GM23338 (cell line): ENCODE measurements at regions not wholly inside any gene's neighbourhood (a gene's known extent, or its start where the extent isn't known, plus 50 kb on each side); places are given as distances from the start of the nearest gene placed in this dataset.

ENCODE experiments used
- ATAC-seq: fragments of 200-7000 bp; cut with Tn5 transposase; 3 replicates; pipeline ENCODE4 v1.9.1; 2020
- DNase-seq: peaks from one replicate; pipeline ENCODE4 v3.0.0-alpha.2; 2015; ENCODE audit warnings: low spot score
- H2AFZ ChIP-seq: fragments of 200-600 bp; sonication (generic); 2 replicates; pipeline ENCODE4 v1.8.0; 2016; ENCODE audit warnings: antibody characterized with exemption, mild to moderate bottlenecking, moderate library complexity
- H3F3A ChIP-seq: fragments of 200-600 bp; sonication (generic); replicated peaks from 2 replicates; pipeline ENCODE4 v1.8.0; 2017; ENCODE audit warnings: antibody characterized with exemption, mixed run types, low read depth
- H3K27ac ChIP-seq: fragments of 200-600 bp; sonication (generic); 2 replicates; pipeline ENCODE4 v1.6.1; 2016; ENCODE audit warnings: low read depth
- H3K27me3 ChIP-seq: fragments of 200-600 bp; sonication (generic); 2 replicates; pipeline ENCODE4 v1.8.0; 2016; ENCODE audit warnings: mild to moderate bottlenecking, mixed run types, moderate library complexity; ENCODE audit not compliant: insufficient read depth
- H3K36me3 ChIP-seq: fragments of 200-600 bp; sonication (generic); 2 replicates; pipeline ENCODE4 v1.8.0; 2016; ENCODE audit warnings: mild to moderate bottlenecking; ENCODE audit not compliant: insufficient read depth
- H3K4me1 ChIP-seq: fragments of 200-600 bp; sonication (generic); 2 replicates; pipeline ENCODE4 v1.8.0; 2016; ENCODE audit warnings: mild to moderate bottlenecking, moderate library complexity; ENCODE audit not compliant: insufficient read depth
- H3K4me2 ChIP-seq: fragments of 200-600 bp; sonication (generic); 2 replicates; pipeline ENCODE4 v1.7.1; 2017; ENCODE audit warnings: mixed run types
- H3K4me3 ChIP-seq: fragments of 200-600 bp; sonication (generic); 2 replicates; pipeline ENCODE4 v1.6.1; 2016; ENCODE audit warnings: mixed run types
- H3K79me2 ChIP-seq: fragments of 200-600 bp; sonication (generic); replicated peaks from 2 replicates; pipeline ENCODE4 v1.8.0; 2017; ENCODE audit warnings: mild to moderate bottlenecking; ENCODE audit not compliant: insufficient read depth
- H3K9me2 ChIP-seq: fragments of 200-600 bp; sonication (generic); 2 replicates; pipeline ENCODE4 v1.8.0; 2017; ENCODE audit not compliant: insufficient read depth
- H4K20me1 ChIP-seq: fragments of 200-600 bp; sonication (generic); replicated peaks from 2 replicates; pipeline ENCODE4 v1.8.0; 2017; ENCODE audit warnings: mild to moderate bottlenecking; ENCODE audit not compliant: insufficient read depth
- H3K27ac Mint-ChIP-seq: 2 replicates; pipeline ENCODE4 v1.8.0; 2020; ENCODE audit warnings: inconsistent platforms, mild to moderate bottlenecking, moderate library complexity, mixed read lengths
- H3K27me3 Mint-ChIP-seq: 3 replicates; pipeline ENCODE4 v1.8.0; 2022; ENCODE audit warnings: low read depth, mild to moderate bottlenecking, moderate library complexity, mixed read lengths, inconsistent platforms; ENCODE audit not compliant: insufficient read depth, poor library complexity
- H3K36me3 Mint-ChIP-seq: 3 replicates; pipeline ENCODE4 v1.8.0; 2021; ENCODE audit warnings: low read depth, mild to moderate bottlenecking, inconsistent platforms, moderate library complexity, mixed read lengths
- H3K4me1 Mint-ChIP-seq: 3 replicates; pipeline ENCODE4 v1.8.0; 2020; ENCODE audit warnings: mild to moderate bottlenecking, inconsistent platforms, mixed read lengths
- H3K4me3 Mint-ChIP-seq: 3 replicates; pipeline ENCODE4 v1.8.0; 2021; ENCODE audit warnings: moderate library complexity, mild to moderate bottlenecking, inconsistent platforms, mixed read lengths
- H3K9me3 Mint-ChIP-seq: 3 replicates; pipeline ENCODE4 v1.8.0; 2020; ENCODE audit warnings: moderate library complexity, mild to moderate bottlenecking, inconsistent platforms, mixed read lengths
- CREB1 ChIP-seq: fragments of 250-450 bp; sonication (Bioruptor Pico); IDR thresholded peaks from 2 replicates; pipeline ENCODE4 v1.5.0; 2020; ENCODE audit warnings: low read depth, mild to moderate bottlenecking, moderate library complexity
- CTCF ChIP-seq, 2 experiments: fragments of 200-600 bp in 1 of 2; sonication (generic) in 1 of 2; conservative IDR thresholded peaks; 2 replicates each; pipeline versions ENCODE4 v1.5.1 to v1.6.1; 2016 to 2017; ENCODE audit warnings: antibody characterized with exemption in 2 of 2, low read depth in 2 of 2, mild to moderate bottlenecking in 2 of 2, moderate library complexity in 1 of 2
- ETS1 ChIP-seq: IDR thresholded peaks from 2 replicates; pipeline ENCODE4 v1.6.1; 2016; ENCODE audit warnings: antibody characterized with exemption
- EZH2 ChIP-seq: fragments of 200-600 bp; sonication (generic); IDR thresholded peaks from one replicate; pipeline ENCODE4 v1.8.0; 2017; ENCODE audit warnings: antibody characterized with exemption, mild to moderate bottlenecking, low read depth; ENCODE audit not compliant: unreplicated experiment
- EZH2phosphoT487 ChIP-seq: fragments of 200-600 bp; sonication (generic); IDR thresholded peaks from one replicate; pipeline ENCODE4 v1.8.1; 2018; ENCODE audit warnings: antibody characterized with exemption; ENCODE audit not compliant: unreplicated experiment
- JUNB ChIP-seq: IDR thresholded peaks from one replicate; pipeline ENCODE4 v1.6.1; 2016; ENCODE audit warnings: antibody characterized with exemption; ENCODE audit not compliant: unreplicated experiment
- REST ChIP-seq: IDR thresholded peaks from one replicate; pipeline ENCODE4 v1.6.1; 2018; ENCODE audit warnings: antibody characterized with exemption; ENCODE audit not compliant: unreplicated experiment
- STAT1 ChIP-seq: IDR thresholded peaks from one replicate; pipeline ENCODE4 v1.6.1; 2016; ENCODE audit warnings: antibody characterized with exemption; ENCODE audit not compliant: unreplicated experiment
- ZNF114 ChIP-seq: fragments of 250-450 bp; sonication (Bioruptor Pico); IDR thresholded peaks from 2 replicates; pipeline ENCODE4 v1.5.0; 2020; ENCODE audit warnings: mild to moderate bottlenecking, moderate library complexity
- ZNF331 ChIP-seq: fragments of 250-450 bp; sonication (Bioruptor Pico); IDR thresholded peaks from 2 replicates; pipeline ENCODE4 v1.5.0; 2020; ENCODE audit warnings: low read depth, mild to moderate bottlenecking, moderate library complexity

- TF ChIP-seq ETS1 (no peak), STAT1 (no peak), REST (no peak), EZH2 (no peak), CREB1 (CRISPR knock-in tag) (no peak), JUNB (no peak)
Observed at GRCh38 chrY:12288919-12289318, 412.1 kb upstream of the USP9Y start (continued).

GRCh38 chrY:12289415-12289814 is 411.6 kb upstream of the USP9Y start:
- Histone ChIP-seq H3K79me2 (no peaks in the 10 kb centered on the region), H3K27me3 (no peaks in the 10 kb centered on the region), H3K4me2 (no peak overlapping the region), H3K36me3 (no peaks in the 10 kb centered on the region), H3F3A (no peaks in the 10 kb centered on the region), H4K20me1 (no peaks in the 10 kb centered on the region), H3K4me1 (no peaks in the 10 kb centered on the region), H2AFZ (no peak overlapping the region), H3K9me2 (no peaks in the 10 kb centered on the region), H3K4me3 (no peak overlapping the region), H3K27ac (no peak overlapping the region)
- DNase-seq = no peak
- no peak overlapping the region for H3K4me3 Mint-ChIP-seq
- H3K9me3 Mint-ChIP-seq = peaks cover 78% of the 10 kb centered on the region
- TF ChIP-seq STAT1 = no peak
- no peak for TF ChIP-seq EZH2phosphoT487
- no peak for TF ChIP-seq EZH2
- TF ChIP-seq ZNF114 = no peak
- no peak for TF ChIP-seq CTCF (conservative IDR thresholded peaks at IDR 0.05; ENCODE audit: low read depth in 2 of 2)
- TF ChIP-seq ZNF331 (CRISPR knock-in tag) = no peak
- peaks cover 1% of the 10 kb centered on the region for H3K27me3 Mint-ChIP-seq
- H3K36me3 Mint-ChIP-seq = peaks cover 25% of the 10 kb centered on the region
- H3K4me1 Mint-ChIP-seq = no peaks in the 10 kb centered on the region
- no peak for ATAC-seq
- H3K27ac Mint-ChIP-seq = no peak overlapping the region
